GM19452 (cell line): ENCODE measurements at regions not wholly inside any gene's neighbourhood (a gene's known extent, or its start where the extent isn't known, plus 50 kb on each side); places are given as distances from the start of the nearest gene placed in this dataset.
"Not testable (repeated sequence)": the region's sequence is repeated elsewhere in the genome, so short reads cannot be mapped to it uniquely, and the experiment has no call there.

ENCODE experiments used
- ATAC-seq: cut with Tn5 transposase; IDR thresholded peaks from one replicate; pipeline ENCODE4 v1.9.1; 2021; ENCODE audit not compliant: unreplicated experiment

GRCh38 chr10:3395458-3395861 is 222.9 kb upstream of the PITRM1 start:
- no peak for ATAC-seq

GRCh38 chr10:3395041-3395440 is 222.5 kb upstream of the PITRM1 start:
- ATAC-seq: no peak

- no peak for ATAC-seq
These were observed 221.4 kb upstream of the PITRM1 start for GRCh38 chr10:3393958-3394357.

GRCh38 chr10:3391657-3392056 is 219.1 kb upstream of the PITRM1 start:
- no peak for ATAC-seq

- no peak for ATAC-seq
These were observed 216.5 kb upstream of the PITRM1 start for GRCh38 chr10:3389130-3389529.

GRCh38 chr10:3385487-3385886 is 212.9 kb upstream of the PITRM1 start:
- no peak for ATAC-seq

GRCh38 chr10:3382092-3382491 is 209.5 kb upstream of the PITRM1 start:
- ATAC-seq: no peak

- ATAC-seq: no peak
These were observed 207.9 kb upstream of the PITRM1 start for GRCh38 chr10:3380406-3381050.

- ATAC-seq: no peak
These were observed 204.0 kb upstream of the PITRM1 start for GRCh38 chr10:3376631-3377030.

- no peak for ATAC-seq
These were observed 202.9 kb upstream of the PITRM1 start for GRCh38 chr10:3375505-3375904.

- no peak for ATAC-seq
These were observed 202.3 kb upstream of the PITRM1 start for GRCh38 chr10:3374914-3375313.

- ATAC-seq: not testable (repeated sequence)
These were observed 200.9 kb upstream of the PITRM1 start for GRCh38 chr10:3373374-3374027.

GRCh38 chr10:3372281-3372680 is 199.7 kb upstream of the PITRM1 start:
- no peak for ATAC-seq

GRCh38 chr10:3371624-3372023 is 199.0 kb upstream of the PITRM1 start:
- ATAC-seq: not testable (repeated sequence)

- no peak for ATAC-seq
These were observed 194.3 kb upstream of the PITRM1 start for GRCh38 chr10:3366735-3367405.

- no peak for ATAC-seq
These were observed 193.5 kb upstream of the PITRM1 start for GRCh38 chr10:3366043-3366442.

GRCh38 chr10:3365630-3366029 is 193.0 kb upstream of the PITRM1 start:
- no peak for ATAC-seq

- ATAC-seq: no peak
These were observed 192.3 kb upstream of the PITRM1 start for GRCh38 chr10:3364768-3365480.

GRCh38 chr10:3363311-3364045 is 190.9 kb upstream of the PITRM1 start:
- no peak for ATAC-seq

GRCh38 chr10:3362394-3362793 is 189.8 kb upstream of the PITRM1 start:
- ATAC-seq: no peak

- no peak for ATAC-seq
These were observed 189.1 kb upstream of the PITRM1 start for GRCh38 chr10:3361640-3362039.
